ENCODE measurements at regions not wholly inside any gene's neighbourhood (a gene's known extent, or its start where the extent isn't known, plus 50 kb on each side); places are given as distances from the start of the nearest gene placed in this dataset.

DNA sequence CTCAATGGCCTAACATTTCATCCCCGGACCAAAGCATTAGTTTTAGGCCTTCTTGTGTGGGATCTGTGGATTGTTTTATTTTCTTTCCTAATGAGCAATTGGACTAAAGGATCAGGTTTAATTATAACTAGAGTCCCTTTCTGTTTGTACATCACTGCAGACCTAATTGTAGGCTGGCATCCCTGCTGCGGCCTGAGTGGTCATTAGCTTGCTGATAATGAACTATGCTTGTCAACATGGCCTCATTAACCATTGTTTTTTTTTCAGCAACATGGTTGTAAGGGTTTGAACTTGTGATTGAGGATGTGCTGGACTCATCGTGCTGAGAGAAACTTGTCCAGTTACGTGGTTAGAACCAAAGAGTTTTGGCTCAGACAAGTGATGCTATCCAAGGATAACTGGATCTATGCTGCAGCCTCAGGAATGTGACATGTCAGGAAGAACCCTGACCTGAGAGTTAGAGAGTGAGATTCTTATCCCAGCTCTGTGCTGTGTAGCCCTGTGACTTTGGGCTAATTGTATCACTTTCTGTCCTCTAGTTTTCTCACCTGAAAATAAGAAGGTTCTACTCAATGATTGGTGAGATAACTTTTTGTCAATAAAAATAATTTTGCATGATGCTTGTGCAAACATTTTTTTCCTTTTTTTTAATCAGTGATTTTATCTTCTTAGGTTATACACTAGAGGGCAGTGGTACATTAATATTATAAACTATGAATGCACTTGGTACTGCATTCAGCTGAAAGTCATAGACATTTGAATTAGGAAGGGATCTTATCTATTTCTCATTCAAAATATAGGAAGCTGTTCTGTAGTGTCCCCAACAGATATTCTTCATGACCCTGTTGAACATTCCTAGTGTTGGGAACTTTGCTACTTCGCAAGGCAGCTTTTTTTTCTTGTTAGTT, 140.9 kb downstream of the RNF144B start:
- DNase-seq = peak; percentile 67

DNA sequence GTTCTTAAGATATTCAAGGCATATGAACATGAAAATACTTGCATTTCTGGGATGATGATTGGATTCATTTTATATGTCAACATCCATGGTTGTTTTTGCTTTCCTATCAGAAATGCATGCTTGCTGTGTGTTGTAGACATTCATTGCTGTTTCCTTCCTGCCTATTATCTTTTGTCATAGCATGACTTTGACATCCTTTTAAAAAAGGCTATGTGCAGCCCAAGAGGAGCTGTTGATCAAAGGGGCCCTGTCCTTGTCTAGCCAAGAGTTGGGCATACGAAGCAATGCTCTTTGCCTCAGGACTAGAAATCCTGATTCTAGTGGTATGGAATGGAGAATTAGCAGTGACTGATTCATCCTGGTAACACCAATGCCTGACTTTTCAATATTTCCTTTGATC, 143.1 kb downstream of the RNF144B start:
- DNase-seq = no peak

DNA sequence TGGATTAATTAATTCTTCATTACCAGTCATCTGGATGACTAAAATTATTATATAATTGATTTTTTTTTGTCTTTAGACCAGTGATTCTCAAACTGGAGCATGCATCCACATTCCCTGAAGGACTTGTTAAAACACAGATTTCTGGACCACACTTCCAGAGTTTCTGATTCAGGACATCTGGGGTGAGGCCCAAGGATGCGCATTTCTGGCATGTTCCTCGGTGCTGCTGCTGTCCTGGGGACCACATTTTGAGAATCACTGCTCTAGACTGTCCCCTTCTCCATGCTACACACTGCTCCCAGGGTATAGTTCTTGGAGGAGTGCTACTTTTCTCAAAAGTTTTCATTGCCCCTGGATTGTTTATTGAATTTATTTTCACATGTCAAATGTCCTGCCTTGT, 145.0 kb downstream of the RNF144B start:
- DNase-seq = no peak

- DNase-seq = no peak
These were observed 146.6 kb downstream of the RNF144B start for GRCh38 chr6:18533793-18534192.

- DNase-seq = no peak
These were observed 149.5 kb downstream of the RNF144B start for GRCh38 chr6:18536591-18537055.

- no peak for DNase-seq
These were observed 151.2 kb downstream of the RNF144B start for GRCh38 chr6:18538315-18538714.

DNA sequence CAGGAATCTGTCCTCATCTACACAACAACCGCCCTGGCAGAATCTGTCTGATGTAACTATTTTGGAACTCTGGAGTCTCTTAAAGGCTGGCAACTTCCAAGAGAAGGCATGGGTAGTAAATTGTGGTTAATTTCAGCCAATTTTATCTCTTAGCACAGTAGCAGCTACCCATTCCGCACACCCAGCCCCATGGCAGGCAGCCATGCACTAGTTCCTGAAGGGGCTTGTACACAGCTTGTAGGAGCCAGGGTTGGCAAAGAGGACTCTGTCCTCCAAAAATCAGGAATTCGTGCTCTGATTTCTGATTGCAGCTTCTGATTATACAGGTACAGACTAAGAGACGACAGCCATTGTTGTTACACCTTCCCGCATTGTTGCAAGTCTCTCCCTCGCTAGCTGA, 155.9 kb downstream of the RNF144B start:
- DNase-seq = peak; percentile 13

DNA sequence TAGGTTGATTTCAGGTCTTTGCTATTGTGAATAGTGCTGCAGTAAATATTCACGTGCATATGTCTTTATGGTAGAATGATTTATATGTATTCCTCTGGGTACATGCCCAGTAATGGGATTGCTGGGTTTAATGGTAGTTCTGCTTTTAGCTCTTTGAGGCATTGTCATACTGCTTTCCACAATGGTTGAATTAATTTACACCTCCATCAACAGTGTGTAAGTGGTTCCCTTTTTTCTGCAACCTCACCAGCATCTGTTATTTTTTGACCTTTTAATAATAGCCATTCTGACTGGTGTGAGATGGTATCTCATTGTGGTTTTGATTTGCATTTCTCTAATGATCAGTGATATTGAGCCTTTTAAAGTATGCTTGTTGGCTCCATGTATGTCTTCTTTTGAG, 158.0 kb downstream of the RNF144B start:
- DNase-seq = peak; percentile 9

GRCh38 chr6:18545726-18546125, 158.6 kb downstream of the RNF144B start:
- peak; percentile 15 for DNase-seq

- DNase-seq = no peak
These were observed 163.0 kb downstream of the RNF144B start for GRCh38 chr6:18550119-18550518.

DNA sequence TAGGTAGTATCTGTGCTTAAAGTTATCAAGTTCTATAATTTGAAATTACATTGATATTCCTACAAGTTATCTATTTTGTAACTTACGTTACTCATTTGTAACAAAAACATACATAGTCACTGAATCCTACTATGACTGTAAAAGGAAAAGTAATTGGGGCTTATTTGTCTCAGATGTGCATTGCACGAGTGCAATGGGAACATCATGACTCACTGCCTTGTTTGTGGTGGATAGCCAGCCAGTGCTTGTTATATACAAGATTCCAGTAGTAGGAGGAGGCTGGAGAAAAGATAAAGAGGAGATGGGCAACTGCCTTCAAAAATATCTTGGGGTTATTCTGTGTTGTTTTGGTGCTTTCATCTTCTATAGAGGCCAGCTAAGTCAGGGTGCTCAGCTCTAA, 164.1 kb downstream of the RNF144B start:
- DNase-seq = no peak

- no peak for DNase-seq
These were observed 168.6 kb downstream of the RNF144B start for GRCh38 chr6:18555750-18556149.

DNA sequence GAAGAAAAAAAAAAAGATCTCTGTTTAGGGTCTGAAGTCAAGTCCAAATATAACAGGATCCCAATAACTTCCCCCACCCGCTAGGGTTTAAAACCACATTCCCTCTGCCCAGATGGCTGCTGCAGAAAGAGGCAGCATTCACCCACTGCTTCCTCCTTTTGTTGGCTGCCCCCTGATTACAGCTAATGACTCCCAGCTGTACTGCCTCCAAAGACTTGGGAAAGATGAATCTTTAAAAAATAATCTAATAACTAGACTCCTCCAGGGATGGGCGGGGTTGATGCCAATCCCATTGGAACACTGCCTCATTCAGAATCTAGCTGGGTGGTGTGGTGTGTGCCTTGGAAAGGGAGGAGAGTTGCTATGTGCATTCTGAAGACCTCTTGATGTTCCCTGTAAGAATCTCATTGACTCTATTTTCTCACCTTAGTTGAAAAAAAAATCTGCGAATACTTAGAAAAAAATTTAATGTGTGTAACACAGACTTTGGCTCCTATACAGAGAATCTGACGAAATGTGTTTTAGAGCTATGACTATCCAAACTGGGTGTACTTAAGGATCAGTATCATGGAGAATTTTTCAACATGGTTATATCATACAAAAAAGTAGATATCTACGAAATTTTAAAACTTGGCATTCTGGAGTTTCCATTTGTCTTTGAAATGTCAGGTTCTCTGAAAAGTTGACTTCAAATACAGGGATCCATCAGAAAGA, 174.0 kb downstream of the RNF144B start:
- DNase-seq = peak; percentile 49

DNA sequence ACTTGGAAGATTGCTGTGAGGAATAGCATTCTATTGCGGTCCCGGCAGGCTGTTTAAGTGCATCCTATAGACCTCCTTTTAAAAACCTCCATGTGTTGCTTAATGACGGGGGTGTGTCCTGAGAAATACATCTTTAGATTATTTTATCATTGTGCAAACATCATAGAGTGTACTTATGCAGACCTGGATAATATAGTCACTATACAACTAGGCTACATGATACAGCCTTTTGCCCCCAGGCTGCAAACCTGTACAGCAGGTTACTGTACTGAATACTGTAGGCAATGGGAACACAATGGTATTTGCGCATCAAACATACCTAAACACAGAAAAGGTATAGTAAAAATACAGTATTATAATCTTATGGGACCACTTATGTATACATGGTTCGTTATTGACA, 175.6 kb downstream of the RNF144B start:
- no peak for DNase-seq

DNA sequence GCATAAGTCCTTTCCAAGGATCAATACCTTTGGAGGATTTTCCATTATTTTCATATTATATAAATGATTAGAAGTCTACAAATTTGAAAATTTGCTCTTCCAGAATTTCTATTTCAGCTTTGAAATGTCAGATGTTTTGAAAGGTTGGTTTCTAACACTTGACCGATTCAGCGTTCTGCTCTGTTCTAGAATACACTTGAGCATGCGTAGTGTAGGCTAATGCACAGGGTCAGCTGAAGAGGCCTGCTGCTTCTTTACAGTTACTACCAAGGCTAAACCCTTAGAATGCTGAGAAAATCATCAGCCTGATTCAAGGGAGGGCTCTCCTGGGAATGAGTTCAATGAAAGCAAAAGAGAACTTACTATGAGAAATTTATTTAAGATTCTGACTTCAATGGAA, 177.6 kb downstream of the RNF144B start:
- DNase-seq = no peak

GRCh38 chr6:18565231-18565630, 178.1 kb downstream of the RNF144B start:
- DNase-seq = no peak

DNA sequence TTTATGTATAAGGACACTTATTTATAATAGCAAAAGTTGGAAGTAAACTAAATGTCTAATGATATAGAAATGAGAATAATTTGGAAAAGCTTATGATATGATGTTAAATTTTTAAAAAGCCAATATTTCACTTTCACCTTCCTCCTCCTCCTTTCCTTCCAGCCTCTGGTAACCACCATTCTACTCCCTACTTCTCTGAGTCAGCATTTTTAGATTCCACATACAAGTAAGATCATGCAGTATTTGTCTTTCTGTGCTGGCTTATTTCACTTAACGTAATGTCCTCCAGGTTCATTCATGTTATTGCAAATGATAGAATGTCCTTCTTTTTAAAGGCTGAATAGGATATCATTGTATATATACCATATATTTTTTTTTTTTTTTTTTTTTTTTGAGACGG, 180.2 kb downstream of the RNF144B start:
- DNase-seq = no peak

DNA sequence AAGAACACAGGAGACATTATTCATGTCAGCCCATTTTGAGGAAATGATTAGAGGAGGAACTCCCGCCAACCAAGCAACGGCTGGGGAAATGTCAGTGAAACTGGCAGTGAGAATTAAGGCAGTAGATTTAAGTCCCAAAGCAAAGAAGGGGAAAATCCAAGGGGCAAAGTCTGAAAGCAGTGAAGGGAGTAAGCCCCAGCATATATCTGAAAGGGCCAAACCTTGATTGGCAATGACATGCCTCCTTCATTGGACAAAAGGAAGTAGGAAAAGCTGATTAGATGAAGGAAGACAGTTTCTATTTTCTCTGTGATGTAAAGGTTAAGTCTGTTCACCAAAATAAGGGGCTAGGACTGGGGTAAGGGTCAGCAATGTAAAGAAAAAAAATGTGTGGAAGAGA, 190.3 kb downstream of the RNF144B start:
- DNase-seq = peak; percentile 12

DNA sequence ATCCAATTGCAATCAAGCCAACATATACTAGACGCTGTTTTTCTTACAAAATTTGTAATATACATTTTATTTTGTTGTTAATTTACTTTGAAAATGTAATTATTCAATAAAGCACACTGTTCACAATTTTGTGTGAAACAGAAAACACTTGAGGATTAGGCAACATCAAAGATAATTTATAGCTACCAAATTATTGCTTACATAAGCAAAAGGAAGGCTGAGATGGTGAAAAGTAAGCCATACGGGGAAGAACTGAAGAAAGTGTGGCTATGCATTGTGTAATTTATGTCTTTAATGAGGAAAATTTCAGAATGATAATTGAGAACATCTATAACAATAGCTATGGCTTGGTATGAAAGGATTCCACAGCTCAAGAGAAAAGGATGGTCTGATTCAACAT, 192.0 kb downstream of the RNF144B start:
- DNase-seq = no peak

GRCh38 chr6:18579869-18580268, 192.7 kb downstream of the RNF144B start:
- DNase-seq = no peak

DNA sequence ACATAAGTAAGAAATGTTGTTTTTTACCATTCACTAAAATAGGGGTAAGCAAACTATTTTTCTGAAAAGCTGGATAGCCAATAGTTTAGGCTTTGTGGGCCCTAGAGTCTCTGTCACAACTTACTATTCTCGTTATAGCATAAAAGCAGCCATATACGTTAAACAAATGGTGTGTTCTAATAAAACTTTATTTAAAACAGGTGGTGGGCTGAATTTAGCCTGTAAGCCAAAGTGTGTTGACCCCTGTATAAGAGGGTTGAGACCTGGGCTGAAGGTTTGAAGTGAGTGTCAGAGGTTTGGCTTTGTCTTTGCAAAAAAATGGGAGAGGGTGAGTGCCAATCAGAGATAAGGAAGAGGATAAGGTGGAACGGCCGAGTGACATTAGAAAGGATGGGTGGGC, 197.2 kb downstream of the RNF144B start:
- DNase-seq = no peak

DNA sequence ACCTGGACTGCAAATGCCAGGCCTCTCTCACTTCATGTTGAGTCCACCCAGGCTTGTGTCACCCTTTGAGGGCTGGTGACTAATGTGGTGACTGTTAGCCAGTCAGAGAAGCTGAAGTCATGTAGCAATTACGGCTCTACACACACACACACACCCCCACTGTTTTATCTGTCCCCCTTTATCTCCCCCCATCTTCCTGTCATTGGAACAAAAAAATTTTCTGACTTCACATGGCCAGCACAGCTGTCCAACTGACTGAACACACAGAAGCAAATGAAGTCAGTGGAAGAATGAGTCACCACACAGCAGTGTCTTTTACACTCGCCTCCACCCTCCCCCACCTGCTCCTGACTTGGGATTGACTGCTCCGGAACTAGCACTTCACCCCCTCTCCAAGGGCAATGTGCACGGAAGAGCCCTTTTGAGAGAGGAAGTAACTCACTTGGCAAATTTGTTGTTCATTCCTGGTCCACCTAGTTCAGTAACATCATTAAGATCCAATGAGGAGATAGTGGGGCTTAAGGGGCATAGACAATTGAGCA, 198.0 kb downstream of the RNF144B start:
- peak; percentile 70 for DNase-seq

- DNase-seq = no peak
These were observed 199.0 kb downstream of the RNF144B start for GRCh38 chr6:18586133-18586532.
